Trophoblast cell (in vitro differentiated cells and primary cell): ENCODE measurements at regions not wholly inside any gene's neighbourhood (a gene's known extent, or its start where the extent isn't known, plus 50 kb on each side); places are given as distances from the start of the nearest gene placed in this dataset.

Experiments
- DNase-seq, 2 donors: peaks; one replicate each; pipeline ENCODE4 v3.0.0-alpha.2; 2016
- H2AFZ ChIP-seq: 2 replicates; pipeline ENCODE4 v1.6.1; 2013; ENCODE audit warnings: low read length, moderate library complexity, mild to moderate bottlenecking; ENCODE audit not compliant: insufficient read depth, poor library complexity
- H2AK5ac ChIP-seq: 2 replicates; pipeline ENCODE4 v1.6.1; 2013; ENCODE audit warnings: mild to moderate bottlenecking, low read length
- H2BK120ac ChIP-seq: 2 replicates; pipeline ENCODE4 v1.6.1; 2013; ENCODE audit warnings: low read length, mild to moderate bottlenecking, moderate library complexity; ENCODE audit not compliant: insufficient read depth, poor library complexity
- H2BK12ac ChIP-seq: 2 replicates; pipeline ENCODE4 v1.6.1; 2013; ENCODE audit warnings: mild to moderate bottlenecking, low read length, moderate library complexity
- H2BK5ac ChIP-seq: 2 replicates; pipeline ENCODE4 v1.6.1; 2013; ENCODE audit warnings: low read length, low read depth, moderate library complexity, mild to moderate bottlenecking; ENCODE audit not compliant: poor library complexity
- H3K14ac ChIP-seq: 2 replicates; pipeline ENCODE4 v1.6.1; 2013; ENCODE audit warnings: mild to moderate bottlenecking, low read length
- H3K18ac ChIP-seq: 2 replicates; pipeline ENCODE4 v1.6.1; 2013; ENCODE audit warnings: mild to moderate bottlenecking, low read length
- H3K23ac ChIP-seq: 2 replicates; pipeline ENCODE4 v1.6.1; 2013; ENCODE audit warnings: low read length
- H3K27ac ChIP-seq: 2 replicates; pipeline ENCODE4 v1.5.1; 2013; ENCODE audit warnings: low read depth, mild to moderate bottlenecking, inconsistent platforms, low read length, moderate library complexity
- H3K27me3 ChIP-seq: 2 replicates; pipeline ENCODE4 v1.6.1; 2013; ENCODE audit warnings: inconsistent platforms, mild to moderate bottlenecking, low read length, moderate library complexity; ENCODE audit not compliant: insufficient read depth
- H3K36me3 ChIP-seq, 2 experiments: 1 replicate in 1 of 2; 2 replicates in 1 of 2; pipeline ENCODE4 v1.6.1; 2013; ENCODE audit warnings: low read length in 2 of 2, mild to moderate bottlenecking in 2 of 2, moderate library complexity in 1 of 2; ENCODE audit not compliant: insufficient read depth in 2 of 2, control insufficient read depth in 1 of 2
- H3K4ac ChIP-seq: 2 replicates; pipeline ENCODE4 v1.6.1; 2013; ENCODE audit warnings: low read depth, mild to moderate bottlenecking, low read length, moderate library complexity
- H3K4me1 ChIP-seq, 2 experiments: 1 replicate in 1 of 2; 2 replicates in 1 of 2; pipeline ENCODE4 v1.6.1; 2013; ENCODE audit warnings: low read length in 2 of 2, mild to moderate bottlenecking in 2 of 2, moderate library complexity in 1 of 2; ENCODE audit not compliant: insufficient read depth in 2 of 2, control insufficient read depth in 1 of 2
- H3K4me2 ChIP-seq: 2 replicates; pipeline ENCODE4 v1.6.1; 2013; ENCODE audit warnings: inconsistent platforms, mild to moderate bottlenecking, low read length, moderate library complexity
- H3K4me3 ChIP-seq: 2 replicates; pipeline ENCODE4 v1.5.1; 2013; ENCODE audit warnings: mild to moderate bottlenecking, low read depth, low read length, inconsistent platforms
- H3K79me1 ChIP-seq: one replicate; pipeline ENCODE4 v1.6.1; 2013; ENCODE audit warnings: low read length
- H3K79me2 ChIP-seq: 2 replicates; pipeline ENCODE4 v1.6.1; 2013; ENCODE audit warnings: low read length, mild to moderate bottlenecking; ENCODE audit not compliant: control insufficient read depth, insufficient read depth, poor library complexity
- H3K9ac ChIP-seq: 2 replicates; pipeline ENCODE4 v1.6.1; 2013; ENCODE audit warnings: mild to moderate bottlenecking, low read length
- H3K9me3 ChIP-seq: 2 replicates; pipeline ENCODE4 v1.6.1; 2013; ENCODE audit warnings: low read depth, mild to moderate bottlenecking, control low read depth, inconsistent platforms, low read length; ENCODE audit not compliant: insufficient read depth
- H4K12ac ChIP-seq: 2 replicates; pipeline ENCODE4 v1.6.1; 2013; ENCODE audit warnings: low read depth, mild to moderate bottlenecking, low read length, moderate library complexity
- H4K8ac ChIP-seq: 2 replicates; pipeline ENCODE4 v1.6.1; 2013; ENCODE audit warnings: low read depth, mild to moderate bottlenecking, low read length, moderate library complexity
- H4K91ac ChIP-seq: one replicate; pipeline ENCODE4 v1.6.1; 2013; ENCODE audit warnings: low read depth, mild to moderate bottlenecking, low read length, moderate library complexity
- WGBS: extraction: QIAGEN DNeasy Blood & Tissue Kit; methylation state at CpG from one replicate; pipeline ENCODE4 v1.1.7; 2013; ENCODE audit warnings: missing lambda C conversion rate; ENCODE audit not compliant: insufficient read length, insufficient coverage; ENCODE audit errors: extremely low coverage; 5-methylcytosine and 5-hydroxymethylcytosine counted together

GRCh38 chr10:128912568-128913311 lies 554.3 kb upstream of the MGMT start:
- Histone ChIP-seq H4K12ac (no peak overlapping the region), H3K23ac (no peak overlapping the region), H3K27me3 (no peaks in the 10 kb centered on the region), H2BK5ac (no peak overlapping the region), H3K4me2 (no peak overlapping the region), H3K79me1 (no peaks in the 10 kb centered on the region), H3K4me1 (no peaks in the 10 kb centered on the region), H2AK5ac (no peak overlapping the region), H4K91ac (no peak overlapping the region), H2BK120ac (no peak overlapping the region), H3K27ac (no peak overlapping the region), H3K36me3 (no peaks in the 10 kb centered on the region), H3K9me3 (peaks cover 5% of the 10 kb centered on the region), H3K4ac (no peak overlapping the region), H2BK12ac (no peak overlapping the region), H3K9ac (no peak overlapping the region), H3K4me3 (no peak overlapping the region), H2AFZ (no peak overlapping the region), H3K18ac (no peak overlapping the region), H4K8ac (no peak overlapping the region), H3K79me2 (no peaks in the 10 kb centered on the region), H3K14ac (no peak overlapping the region)
- no CpG with 5 or more reads among the region's 6 CpGs for WGBS
- no peak for DNase-seq

DNA sequence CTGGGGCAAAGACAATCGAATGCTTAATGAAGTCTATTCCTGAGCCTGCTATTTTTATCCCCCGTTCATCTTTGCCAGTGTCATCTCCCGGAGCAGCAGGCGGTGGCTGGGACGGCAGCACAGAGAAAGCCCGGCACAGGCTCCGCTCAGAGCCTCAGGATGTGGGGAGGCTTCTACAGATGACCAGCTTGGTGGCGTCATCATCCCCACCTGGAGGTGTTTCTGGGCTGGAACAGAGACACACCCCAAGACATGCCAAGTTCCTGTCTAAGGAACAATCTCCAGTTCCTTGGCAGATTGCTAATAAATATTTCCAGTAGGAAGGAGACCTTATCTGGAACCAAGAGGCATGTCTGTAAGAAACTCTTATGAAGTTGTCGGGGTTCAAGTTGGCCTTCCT lies 552.4 kb upstream of the MGMT start:
- Histone ChIP-seq H2BK12ac (no peak overlapping the region), H3K14ac (no peak overlapping the region), H2BK120ac (no peak overlapping the region), H2AK5ac (no peak overlapping the region), H3K4me3 (no peak overlapping the region), H3K9me3 (peaks cover 2% of the 10 kb centered on the region), H3K27ac (no peak overlapping the region), H2AFZ (no peak overlapping the region), H4K91ac (no peak overlapping the region), H2BK5ac (no peak overlapping the region), H3K36me3 (no peaks in the 10 kb centered on the region), H3K23ac (no peak overlapping the region), H3K4me2 (no peak overlapping the region), H3K18ac (no peak overlapping the region), H3K9ac (no peak overlapping the region), H4K12ac (no peak overlapping the region), H4K8ac (no peak overlapping the region), H3K4ac (no peak overlapping the region), H3K79me1 (no peaks in the 10 kb centered on the region), H3K79me2 (no peaks in the 10 kb centered on the region), H3K27me3 (no peaks in the 10 kb centered on the region), H3K4me1 (no peaks in the 10 kb centered on the region)
- DNase-seq = no peak
- WGBS = no CpG with 5 or more reads among the region's 9 CpGs

DNA sequence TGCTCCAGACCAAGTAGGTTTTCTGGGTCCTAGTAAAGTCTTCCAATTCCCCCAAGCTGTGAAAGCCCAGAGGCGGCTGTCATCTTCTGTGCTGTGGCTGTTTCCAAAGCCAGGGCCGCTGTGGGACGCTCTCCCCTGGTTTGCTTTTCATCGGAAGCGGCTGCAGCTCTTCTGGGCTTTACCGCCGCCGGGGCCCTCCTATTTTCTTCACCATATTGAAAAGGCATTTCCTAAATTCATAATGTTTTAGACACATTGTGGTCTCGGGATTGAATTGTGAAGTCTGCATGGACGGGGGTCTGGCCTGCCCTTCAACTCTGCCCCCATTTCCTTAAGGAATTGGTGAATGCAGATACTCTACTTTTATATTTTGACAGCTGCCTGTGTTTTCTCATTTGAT lies 551.4 kb upstream of the MGMT start:
- no peak overlapping the region for H3K9ac ChIP-seq
- H3K4me1 ChIP-seq = no peaks in the 10 kb centered on the region
- no peak overlapping the region for H4K91ac ChIP-seq
- no peaks in the 10 kb centered on the region for H3K27me3 ChIP-seq
- no peaks in the 10 kb centered on the region for H3K36me3 ChIP-seq
- H2BK120ac ChIP-seq = no peak overlapping the region
- no peak overlapping the region for H2BK12ac ChIP-seq
- H3K18ac ChIP-seq = no peak overlapping the region
- no peaks in the 10 kb centered on the region for H3K79me2 ChIP-seq
- no peak overlapping the region for H3K4ac ChIP-seq
- H3K14ac ChIP-seq = no peak overlapping the region
- H3K27ac ChIP-seq = no peak overlapping the region
- no peak overlapping the region for H2AFZ ChIP-seq
- H2AK5ac ChIP-seq = no peak overlapping the region
- H2BK5ac ChIP-seq = no peak overlapping the region
- DNase-seq = no peak
- H3K4me2 ChIP-seq = no peak overlapping the region
- H3K9me3 ChIP-seq = peaks cover 2% of the 10 kb centered on the region
- H4K12ac ChIP-seq = no peak overlapping the region
- no CpG with 5 or more reads among the region's 10 CpGs for WGBS
- no peak overlapping the region for H4K8ac ChIP-seq
- no peak overlapping the region for H3K4me3 ChIP-seq
- H3K79me1 ChIP-seq = no peaks in the 10 kb centered on the region
- no peak overlapping the region for H3K23ac ChIP-seq

DNA sequence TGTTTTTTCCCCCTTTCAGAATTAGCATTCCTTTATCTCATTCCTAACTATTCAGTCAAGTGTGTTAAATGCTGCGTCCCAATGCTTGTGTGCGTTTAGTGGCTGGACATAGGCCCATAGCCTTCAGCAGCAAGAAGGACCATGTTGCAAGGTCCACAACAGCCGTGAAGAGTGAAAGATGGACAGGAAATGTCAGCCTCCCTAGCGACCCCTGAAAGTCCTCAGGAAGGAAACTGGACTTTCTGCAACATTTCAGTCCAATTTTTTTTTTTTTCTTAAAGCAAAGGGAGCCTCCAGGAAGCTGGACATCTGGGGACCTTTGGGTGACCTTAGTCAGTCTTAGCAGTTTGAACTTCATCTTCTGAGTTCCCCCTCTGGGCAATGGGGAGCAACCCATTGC lies 550.7 kb upstream of the MGMT start:
- no peak overlapping the region for H2AK5ac ChIP-seq
- WGBS = no CpG with 5 or more reads among the region's 4 CpGs
- H3K36me3 ChIP-seq = no peaks in the 10 kb centered on the region
- no peak overlapping the region for H2AFZ ChIP-seq
- H2BK12ac ChIP-seq = no peak overlapping the region
- no peak overlapping the region for H4K91ac ChIP-seq
- peaks cover 2% of the 10 kb centered on the region for H3K9me3 ChIP-seq
- H3K27ac ChIP-seq = no peak overlapping the region
- no peaks in the 10 kb centered on the region for H3K4me1 ChIP-seq
- no peak overlapping the region for H3K18ac ChIP-seq
- no peak overlapping the region for H3K4ac ChIP-seq
- no peak overlapping the region for H3K4me2 ChIP-seq
- H3K79me1 ChIP-seq = no peaks in the 10 kb centered on the region
- no peak overlapping the region for H4K8ac ChIP-seq
- no peak overlapping the region for H3K14ac ChIP-seq
- H2BK120ac ChIP-seq = no peak overlapping the region
- H3K23ac ChIP-seq = no peak overlapping the region
- no peak overlapping the region for H2BK5ac ChIP-seq
- no peak overlapping the region for H4K12ac ChIP-seq
- DNase-seq = no peak
- H3K27me3 ChIP-seq = no peaks in the 10 kb centered on the region
- H3K4me3 ChIP-seq = no peak overlapping the region
- no peaks in the 10 kb centered on the region for H3K79me2 ChIP-seq
- no peak overlapping the region for H3K9ac ChIP-seq
